Endothelial cell of umbilical vein (primary cell): ENCODE measurements at regions not wholly inside any gene's neighbourhood (a gene's known extent, or its start where the extent isn't known, plus 50 kb on each side); places are given as distances from the start of the nearest gene placed in this dataset.

Source experiments
- BruUV-seq: library from RNA; stranded (reverse); fragments of 400-500 nt; replicated peaks from 2 replicates; lab custom pipeline; 2021; lab: Mats Ljungman, UMichigan
- CTCF ChIA-PET: fragments of 300-600, 350-600 bp; sonication (Branson Sonifier 250); formaldehyde crosslinking; loops from one replicate; lab custom pipeline; 2021; ENCODE audit warnings: antibody characterized with exemption, inconsistent platforms; lab: Charles Lee
- POLR2A ChIA-PET: fragments of 300-600, 350-600 bp; sonication (Branson Sonifier 250); formaldehyde crosslinking; loops from one replicate; lab custom pipeline; 2021; ENCODE audit warnings: antibody characterized with exemption, inconsistent platforms; lab: Charles Lee
- DNase-seq: peaks from one replicate; pipeline ENCODE4 v3.0.0-alpha.2; 2011; ENCODE audit warnings: low read depth, low spot score
- FAIRE-seq: peaks from 2 replicates; lab custom pipeline; 2011; peaks lifted over from hg19 to GRCh38; lab: Jason Lieb, UNC
- H2AFZ ChIP-seq: 2 replicates; pipeline ENCODE4 v1.6.0; 2012; ENCODE audit warnings: low read depth, low read length, control low read depth, inconsistent platforms
- H3K27ac ChIP-seq: 2 replicates; pipeline ENCODE4 v1.5.1; 2011; ENCODE audit warnings: low read depth, mild to moderate bottlenecking, control low read depth, low read length, moderate library complexity; ENCODE audit not compliant: insufficient read depth
- H3K27me3 ChIP-seq, 2 experiments: 2 replicates each; pipeline versions ENCODE4 v1.6.0 to v1.6.1; 2011; ENCODE audit warnings: low read length in 2 of 2, mixed read lengths in 1 of 2; ENCODE audit not compliant: control insufficient read depth in 2 of 2, insufficient read depth in 2 of 2
- H3K36me3 ChIP-seq, 2 experiments: 2 replicates in 1 of 2; 3 replicates in 1 of 2; pipeline ENCODE4 v1.5.1; 2011; ENCODE audit warnings: low read length in 2 of 2, mild to moderate bottlenecking in 1 of 2, moderate library complexity in 1 of 2; ENCODE audit not compliant: control insufficient read depth in 2 of 2, insufficient read depth in 2 of 2; ENCODE audit errors: extremely low read depth in 1 of 2
- H3K4me1 ChIP-seq: 3 replicates; pipeline ENCODE4 v1.5.1; 2011; ENCODE audit warnings: mild to moderate bottlenecking, low read length; ENCODE audit not compliant: control insufficient read depth, insufficient read depth; ENCODE audit errors: extremely low read depth
- H3K4me2 ChIP-seq: 2 replicates; pipeline ENCODE4 v1.6.1; 2011; ENCODE audit warnings: low read length, control low read depth, mixed read lengths; ENCODE audit not compliant: insufficient read depth
- H3K4me3 ChIP-seq, 3 experiments: fragments of 200-600 bp in 1 of 3; sonication (generic), shearing (Covaris generic) in 1 of 3; replicated peaks in 1 of 3; 2 replicates each; pipeline ENCODE4 v1.5.1; 2011 to 2016; ENCODE audit warnings: control low read depth in 3 of 3, low read length in 3 of 3, mild to moderate bottlenecking in 2 of 3, inconsistent platforms in 1 of 3, low read depth in 1 of 3, moderate library complexity in 1 of 3; ENCODE audit not compliant: insufficient read depth in 1 of 3
- H3K79me2 ChIP-seq: 2 replicates; pipeline ENCODE4 v1.6.0; 2012; ENCODE audit warnings: low read length, inconsistent platforms; ENCODE audit not compliant: control insufficient read depth, insufficient read depth
- H3K9ac ChIP-seq: replicated peaks from 2 replicates; pipeline ENCODE3; 2011; ENCODE audit warnings: low read length, control low read depth; ENCODE audit not compliant: insufficient read depth; ENCODE audit errors: extremely low read depth
- H3K9me1 ChIP-seq: replicated peaks from 3 replicates; pipeline ENCODE4 v1.6.0; 2011; ENCODE audit warnings: mild to moderate bottlenecking, low read length; ENCODE audit not compliant: control insufficient read depth, insufficient read depth; ENCODE audit errors: extremely low read depth
- H3K9me3 ChIP-seq: replicated peaks from 2 replicates; pipeline ENCODE4 v1.5.1; 2012; ENCODE audit warnings: low read length, inconsistent platforms; ENCODE audit not compliant: control insufficient read depth, insufficient read depth
- H4K20me1 ChIP-seq: replicated peaks from 2 replicates; pipeline ENCODE3; 2011; ENCODE audit warnings: mild to moderate bottlenecking, low read length; ENCODE audit not compliant: control insufficient read depth, insufficient read depth; ENCODE audit errors: extremely low read depth
- CTCF ChIP-seq, 2 donors: IDR thresholded peaks; 1 replicate in 1 of 2; 2 replicates in 1 of 2; pipeline ENCODE4 v1.5.1; 2011; ENCODE audit warnings: low read length in 2 of 2, mild to moderate bottlenecking in 2 of 2, moderate library complexity in 2 of 2, control low read depth in 1 of 2, inconsistent platforms in 1 of 2, low read depth in 1 of 2; ENCODE audit not compliant: insufficient read depth in 1 of 2; ENCODE audit errors: extremely low read depth in 1 of 2
- EZH2 ChIP-seq: IDR thresholded peaks from 2 replicates; pipeline ENCODE4 v1.6.1; 2012; ENCODE audit warnings: borderline replicate concordance, low read depth, mild to moderate bottlenecking, moderate library complexity, low read length, inconsistent platforms; ENCODE audit not compliant: severe bottlenecking
- FOS ChIP-seq: IDR thresholded peaks from 2 replicates; pipeline ENCODE4 v1.6.1; 2011; ENCODE audit warnings: mild to moderate bottlenecking, low read length, moderate library complexity, borderline replicate concordance; ENCODE audit not compliant: insufficient read depth
- GATA2 ChIP-seq: IDR thresholded peaks from 2 replicates; pipeline ENCODE4 v1.7.0; 2011; ENCODE audit warnings: low read depth, mild to moderate bottlenecking, moderate library complexity, mixed read lengths, low read length; ENCODE audit not compliant: insufficient read length, insufficient read depth
- JUN ChIP-seq: IDR thresholded peaks from 2 replicates; pipeline ENCODE4 v1.6.1; 2011; ENCODE audit warnings: borderline replicate concordance, low read depth; ENCODE audit not compliant: insufficient read length, insufficient read depth
- MAX ChIP-seq: IDR thresholded peaks from 2 replicates; pipeline ENCODE4 v1.6.1; 2011; ENCODE audit not compliant: insufficient read depth, insufficient read length
- MYC ChIP-seq: IDR thresholded peaks from one replicate; pipeline ENCODE4 v1.6.1; 2011; ENCODE audit warnings: mild to moderate bottlenecking, low read depth, low read length
- POLR2A ChIP-seq: IDR thresholded peaks from 2 replicates; pipeline ENCODE4 v1.6.1; 2012; ENCODE audit warnings: low read depth, mild to moderate bottlenecking, control low read depth, low read length
- POLR2AphosphoS5 ChIP-seq: IDR thresholded peaks from 2 replicates; pipeline ENCODE4 v1.6.1; 2012; ENCODE audit warnings: low read depth, mild to moderate bottlenecking, control low read depth, low read length, moderate library complexity; ENCODE audit not compliant: insufficient read depth
- dilution Hi-C: fragments of 300-500 bp; cut with MboI; formaldehyde crosslinking; loops from one replicate; pipeline ENCODE4 v1.15.0; 2019; ENCODE audit warnings: low sequenced_read_pairs; ENCODE audit not compliant: extremely low pct_ligation_motif_present
- intact Hi-C: fragments of 100-400 bp; cut with micrococcal nuclease; formaldehyde crosslinking; loops from one replicate; pipeline ENCODE4 v1.10.0; 2022

DNA sequence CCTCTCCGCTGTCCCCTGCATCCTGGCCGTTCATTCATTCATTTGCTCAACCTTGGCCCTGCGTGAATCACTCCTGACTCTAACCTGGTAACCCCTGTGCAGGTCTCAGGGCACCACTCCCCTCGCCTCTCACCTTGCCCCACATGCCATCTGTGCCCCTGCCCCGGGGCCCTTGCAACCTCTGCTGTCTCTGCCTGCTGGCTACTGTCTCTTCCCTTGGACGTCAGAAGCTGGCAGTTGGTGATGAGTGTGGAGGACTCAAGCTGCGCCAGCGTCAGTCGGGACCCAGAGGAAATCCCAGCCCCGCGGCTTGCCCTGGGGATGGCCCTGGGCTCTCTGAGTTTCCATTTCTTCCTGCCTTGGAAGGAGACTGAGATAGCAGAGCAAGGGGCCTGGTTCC, 154.9 kb downstream of the OLFM1 start:
- BruUV-seq, result no TSS peak
- H3K27me3 ChIP-seq, result no peaks in the 10 kb centered on the region
- H3K79me2 ChIP-seq, result no peaks in the 10 kb centered on the region
- no peaks in the 10 kb centered on the region for H3K4me1 ChIP-seq
- DNase-seq (no peak), FAIRE-seq (no peak)
- POLR2A ChIA-PET, result no interaction called here
- dilution Hi-C loops (no loop called here), intact Hi-C loops (no loop called here)
- H3K9me3 ChIP-seq, result no peaks in the 10 kb centered on the region
- CTCF ChIA-PET, result no interaction called here
- no peak overlapping the region for H3K4me3 ChIP-seq
- no peak overlapping the region for H3K9ac ChIP-seq
- no peaks in the 10 kb centered on the region for H3K9me1 ChIP-seq
- TF ChIP-seq MYC (no peak), FOS (no peak), GATA2 (no peak), POLR2AphosphoS5 (no peak), POLR2A (no peak), MAX (no peak), CTCF (IDR thresholded peaks at IDR 0.05; ENCODE audit: extremely low read depth in 1 of 2, insufficient read depth in 1 of 2, low read depth in 1 of 2, low read length in 2 of 2) (no peak), JUN (no peak), EZH2 (no peak)
- no peak overlapping the region for H3K4me2 ChIP-seq
- H3K36me3 ChIP-seq, result no peaks in the 10 kb centered on the region
- H3K27ac ChIP-seq, result no peak overlapping the region
- no peaks in the 10 kb centered on the region for H4K20me1 ChIP-seq
- no peak overlapping the region for H2AFZ ChIP-seq
